ENCODE measurements at regions not wholly inside any gene's neighbourhood (a gene's known extent, or its start where the extent isn't known, plus 50 kb on each side); places are given as distances from the start of the nearest gene placed in this dataset.

- peaks cover 5% of the 10 kb centered on the region for H3K9me3 Mint-ChIP-seq (ENCODE audit: unreplicated experiment)
- H3K27ac Mint-ChIP-seq (ENCODE audit: unreplicated experiment): no peak overlapping the region
- no peak overlapping the region for H3K4me3 Mint-ChIP-seq (ENCODE audit: unreplicated experiment)
These were observed 390.6 kb downstream of the TNS1 start for GRCh38 chr2:217612211-217612610.

GRCh38 chr2:217611626-217612127 lies 391.1 kb downstream of the TNS1 start:
- Mint-ChIP-seq H3K36me3 (ENCODE audit: unreplicated experiment) (no peaks in the 10 kb centered on the region), H3K27ac (ENCODE audit: unreplicated experiment) (no peak overlapping the region), H3K27me3 (ENCODE audit: unreplicated experiment) (no peaks in the 10 kb centered on the region), H3K4me1 (ENCODE audit: low read depth, unreplicated experiment) (no peaks in the 10 kb centered on the region), H3K9me3 (ENCODE audit: unreplicated experiment) (peaks cover 5% of the 10 kb centered on the region), H3K4me3 (ENCODE audit: unreplicated experiment) (no peak overlapping the region)
- TF ChIP-seq CTCF (IDR thresholded peaks at IDR 0.05; ENCODE audit: partially characterized antibody, unreplicated experiment): no peak
- no peak for DNase-seq

More at GRCh38 chr2:217612211-217612610, 390.6 kb downstream of the TNS1 start:
- Mint-ChIP-seq H3K27me3 (ENCODE audit: unreplicated experiment) (no peaks in the 10 kb centered on the region), H3K4me1 (ENCODE audit: low read depth, unreplicated experiment) (no peaks in the 10 kb centered on the region), H3K36me3 (ENCODE audit: unreplicated experiment) (no peaks in the 10 kb centered on the region)
- DNase-seq: no peak
- TF ChIP-seq CTCF (IDR thresholded peaks at IDR 0.05; ENCODE audit: partially characterized antibody, unreplicated experiment): no peak

GRCh38 chr2:217611056-217611455 lies 391.7 kb downstream of the TNS1 start:
- DNase-seq: no peak

DNA sequence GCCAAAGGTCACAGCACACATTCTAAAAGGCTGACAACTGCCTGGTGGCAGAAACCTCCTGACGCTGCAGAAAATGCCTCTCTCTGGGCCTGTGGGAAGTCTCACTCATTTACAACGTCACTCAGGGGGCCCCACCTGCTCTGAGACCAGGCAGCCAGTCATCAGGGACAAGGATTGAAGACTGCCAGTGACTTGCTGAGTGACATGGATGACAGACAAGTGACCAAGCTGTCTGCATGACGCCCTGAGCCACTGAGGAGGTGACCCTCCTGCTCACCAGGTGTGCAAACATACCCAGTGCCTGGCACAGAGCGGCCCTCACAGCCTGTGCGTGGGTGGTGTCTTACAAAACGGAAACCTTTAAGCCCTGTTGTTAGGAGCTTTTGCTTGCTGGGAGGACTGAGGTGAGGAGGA lies 392.4 kb downstream of the TNS1 start:
- peaks cover 5% of the 10 kb centered on the region for H3K9me3 Mint-ChIP-seq (ENCODE audit: unreplicated experiment)
- DNase-seq: no peak
- no peak for TF ChIP-seq CTCF (IDR thresholded peaks at IDR 0.05; ENCODE audit: partially characterized antibody, unreplicated experiment)
- H3K36me3 Mint-ChIP-seq (ENCODE audit: unreplicated experiment): no peaks in the 10 kb centered on the region
- H3K27me3 Mint-ChIP-seq (ENCODE audit: unreplicated experiment): no peaks in the 10 kb centered on the region
- H3K27ac Mint-ChIP-seq (ENCODE audit: unreplicated experiment): no peak overlapping the region
- no peak overlapping the region for H3K4me3 Mint-ChIP-seq (ENCODE audit: unreplicated experiment)
- H3K4me1 Mint-ChIP-seq (ENCODE audit: low read depth, unreplicated experiment): no peaks in the 10 kb centered on the region

More at GRCh38 chr2:217611056-217611455, 391.7 kb downstream of the TNS1 start:
- Mint-ChIP-seq H3K36me3 (ENCODE audit: unreplicated experiment) (no peaks in the 10 kb centered on the region), H3K27ac (ENCODE audit: unreplicated experiment) (no peak overlapping the region), H3K4me3 (ENCODE audit: unreplicated experiment) (no peak overlapping the region), H3K9me3 (ENCODE audit: unreplicated experiment) (peaks cover 5% of the 10 kb centered on the region), H3K27me3 (ENCODE audit: unreplicated experiment) (no peaks in the 10 kb centered on the region), H3K4me1 (ENCODE audit: low read depth, unreplicated experiment) (no peaks in the 10 kb centered on the region)
- no peak for TF ChIP-seq CTCF (IDR thresholded peaks at IDR 0.05; ENCODE audit: partially characterized antibody, unreplicated experiment)

DNA sequence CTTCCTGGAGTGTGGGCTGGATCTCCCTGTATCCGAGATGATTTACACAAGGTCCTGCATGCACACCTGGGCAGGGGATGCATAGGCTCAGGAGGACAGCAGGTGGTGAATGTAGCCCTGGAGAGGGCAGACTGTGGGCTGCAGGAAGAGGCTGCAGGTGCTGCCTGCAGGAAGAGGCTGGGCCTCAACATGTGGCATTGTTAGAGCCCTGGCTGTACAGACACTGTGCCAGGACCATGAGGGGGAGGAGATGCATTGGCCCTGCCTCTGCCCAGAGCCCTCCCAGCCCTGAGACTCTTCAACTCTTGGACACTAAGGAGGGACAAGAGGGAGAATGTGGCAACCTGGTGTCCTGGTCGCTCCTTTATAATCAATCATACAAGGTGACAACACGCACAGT lies 392.8 kb downstream of the TNS1 start:
- no peaks in the 10 kb centered on the region for H3K27me3 Mint-ChIP-seq (ENCODE audit: unreplicated experiment)
- H3K27ac Mint-ChIP-seq (ENCODE audit: unreplicated experiment): no peak overlapping the region
- no peak for DNase-seq
- H3K4me1 Mint-ChIP-seq (ENCODE audit: low read depth, unreplicated experiment): no peaks in the 10 kb centered on the region
- peaks cover 5% of the 10 kb centered on the region for H3K9me3 Mint-ChIP-seq (ENCODE audit: unreplicated experiment)
- no peak for TF ChIP-seq CTCF (IDR thresholded peaks at IDR 0.05; ENCODE audit: partially characterized antibody, unreplicated experiment)
- no peak overlapping the region for H3K4me3 Mint-ChIP-seq (ENCODE audit: unreplicated experiment)
- no peaks in the 10 kb centered on the region for H3K36me3 Mint-ChIP-seq (ENCODE audit: unreplicated experiment)

Measured in glutamatergic neuron (in vitro differentiated cells).